ENCODE measurements at regions not wholly inside any gene's neighbourhood (a gene's known extent, or its start where the extent isn't known, plus 50 kb on each side); places are given as distances from the start of the nearest gene placed in this dataset.

DNA sequence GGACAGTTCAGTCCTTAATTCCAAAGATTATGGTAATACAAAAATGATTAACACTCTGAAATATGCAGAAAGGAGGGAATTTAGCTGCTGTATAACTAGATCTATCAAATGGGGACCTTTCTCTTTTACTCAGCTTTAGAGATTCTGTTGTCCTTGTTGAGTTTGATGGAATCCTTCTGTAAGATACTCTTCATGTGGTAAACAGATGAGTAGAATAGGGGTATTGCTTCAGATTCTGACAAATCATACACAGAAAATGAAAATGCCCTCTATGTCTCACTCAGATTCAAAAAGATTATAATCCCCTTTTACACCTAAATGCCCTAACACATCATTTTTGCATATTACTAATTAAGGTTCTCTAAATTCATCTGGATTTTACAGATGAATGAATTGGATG is 50.7 kb downstream of the ARHGAP35 start:
- peaks cover 1% of the 10 kb centered on the region for H3K36me3 Mint-ChIP-seq

DNA sequence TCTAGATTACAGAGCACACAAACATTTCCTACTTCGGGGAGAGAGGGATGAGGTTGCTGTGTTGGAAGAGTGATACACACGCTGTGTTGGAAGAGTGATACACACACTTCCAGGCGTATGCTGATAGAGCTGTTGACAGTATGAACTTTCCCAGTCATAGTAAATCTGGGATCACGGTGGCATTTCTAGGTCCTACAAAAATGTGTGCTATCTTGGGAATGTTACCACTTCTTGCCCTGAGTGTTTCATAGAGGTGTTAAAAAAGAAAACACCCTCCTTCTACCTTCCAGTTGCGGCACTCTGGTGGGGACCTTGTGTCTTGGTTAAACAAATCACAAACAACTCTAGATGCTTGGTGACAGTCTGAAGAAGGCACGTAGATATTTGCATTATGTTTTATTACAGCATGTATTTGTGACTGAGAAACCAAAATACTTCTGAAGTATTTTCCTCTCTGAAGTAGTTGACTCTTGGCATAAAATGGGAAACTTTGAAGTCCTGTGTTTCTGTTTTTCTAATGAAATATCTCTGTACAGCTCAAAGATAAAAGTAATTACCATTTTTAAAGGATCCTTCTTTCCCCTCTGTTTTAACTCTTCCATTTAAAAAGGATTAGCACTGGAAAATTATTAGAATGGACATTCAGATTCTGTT is 52.5 kb downstream of the ARHGAP35 start:
- H3K36me3 Mint-ChIP-seq, result peaks cover 3% of the 10 kb centered on the region
- peak overlapping the region in 2 of 3 donors; percentile 1 to 74 for H3K27ac Mint-ChIP-seq
- peak overlapping the region in 1 of 4 donors; percentile 19 for H3K4me3 Mint-ChIP-seq
- peaks cover 21 to 35% (median 29%) of the 10 kb centered on the region in 3 donors for H3K4me1 Mint-ChIP-seq
- no peaks in the 10 kb centered on the region for H3K27me3 Mint-ChIP-seq
- H3K9me3 Mint-ChIP-seq, result peaks cover 0 to 4% (median 2%) of the 10 kb centered on the region in 3 donors

More for the DNA sequence above, 50.7 kb downstream of the ARHGAP35 start:
- H3K27me3 Mint-ChIP-seq, result no peaks in the 10 kb centered on the region
- H3K4me3 Mint-ChIP-seq, result no peak overlapping the region
- H3K9me3 Mint-ChIP-seq, result peaks cover 0 to 4% (median 2%) of the 10 kb centered on the region in 3 donors
- H3K4me1 Mint-ChIP-seq, result peaks cover 13 to 36% (median 26%) of the 10 kb centered on the region in 3 donors
- no peak overlapping the region for H3K27ac Mint-ChIP-seq

GRCh38 chr19:46913852-46914430 is 53.1 kb downstream of the ARHGAP35 start:
- peak overlapping the region in 1 of 3 donors; percentile 74 for H3K27ac Mint-ChIP-seq
- H3K4me3 Mint-ChIP-seq, result peak overlapping the region in 1 of 4 donors; percentile 28
- peaks cover 0 to 4% (median 2%) of the 10 kb centered on the region in 3 donors for H3K9me3 Mint-ChIP-seq
- peaks cover 20 to 31% (median 30%) of the 10 kb centered on the region in 3 donors for H3K4me1 Mint-ChIP-seq
- peaks cover 3% of the 10 kb centered on the region for H3K36me3 Mint-ChIP-seq
- no peaks in the 10 kb centered on the region for H3K27me3 Mint-ChIP-seq

- peaks cover 20 to 28% (median 27%) of the 10 kb centered on the region in 3 donors for H3K4me1 Mint-ChIP-seq
- H3K27ac Mint-ChIP-seq, result no peak overlapping the region
- peaks cover 6% of the 10 kb centered on the region for H3K36me3 Mint-ChIP-seq
- H3K4me3 Mint-ChIP-seq, result no peak overlapping the region
- no peaks in the 10 kb centered on the region for H3K27me3 Mint-ChIP-seq
- peaks cover 0 to 4% (median 2%) of the 10 kb centered on the region in 3 donors for H3K9me3 Mint-ChIP-seq
Observed at GRCh38 chr19:46915386-46915785, 54.6 kb downstream of the ARHGAP35 start.

- H3K27ac Mint-ChIP-seq, result peak overlapping the region in 1 of 3 donors; percentile 46
- no peaks in the 10 kb centered on the region for H3K9me3 Mint-ChIP-seq
- no peak overlapping the region for H3K4me3 Mint-ChIP-seq
- H3K36me3 Mint-ChIP-seq, result peaks cover 6% of the 10 kb centered on the region
- H3K27me3 Mint-ChIP-seq, result no peaks in the 10 kb centered on the region
- H3K4me1 Mint-ChIP-seq, result peaks cover 20 to 25% (median 23%) of the 10 kb centered on the region in 3 donors
Observed at GRCh38 chr19:46917002-46917401, 56.2 kb downstream of the ARHGAP35 start.

DNA sequence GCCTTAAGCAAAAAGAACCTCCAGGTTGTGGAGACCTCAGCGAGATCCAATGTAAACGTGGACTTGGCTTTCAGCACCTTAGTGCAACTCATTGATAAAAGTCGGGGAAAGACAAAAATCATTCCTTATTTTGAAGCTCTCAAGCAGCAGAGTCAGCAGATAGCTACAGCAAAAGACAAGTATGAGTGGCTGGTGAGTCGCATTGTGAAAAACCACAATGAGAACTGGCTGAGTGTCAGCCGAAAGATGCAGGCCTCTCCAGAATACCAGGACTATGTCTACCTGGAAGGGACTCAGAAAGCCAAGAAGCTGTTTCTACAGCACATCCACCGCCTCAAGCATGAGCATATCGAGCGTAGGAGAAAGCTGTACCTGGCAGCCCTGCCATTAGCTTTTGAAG is 58.5 kb downstream of the ARHGAP35 start:
- H3K27me3 Mint-ChIP-seq, result no peaks in the 10 kb centered on the region
- no peaks in the 10 kb centered on the region for H3K9me3 Mint-ChIP-seq
- peaks cover 10% of the 10 kb centered on the region for H3K36me3 Mint-ChIP-seq
- H3K27ac Mint-ChIP-seq, result no peak overlapping the region
- no peak overlapping the region for H3K4me3 Mint-ChIP-seq
- H3K4me1 Mint-ChIP-seq, result peaks cover 15 to 20% (median 16%) of the 10 kb centered on the region in 3 donors

GRCh38 chr19:46920362-46920761 is 59.6 kb downstream of the ARHGAP35 start:
- peaks cover 10% of the 10 kb centered on the region for H3K36me3 Mint-ChIP-seq
- no peak overlapping the region for H3K4me3 Mint-ChIP-seq
- peaks cover 19 to 26% (median 24%) of the 10 kb centered on the region in 3 donors for H3K4me1 Mint-ChIP-seq
- no peak overlapping the region for H3K27ac Mint-ChIP-seq
- H3K9me3 Mint-ChIP-seq, result no peaks in the 10 kb centered on the region
- H3K27me3 Mint-ChIP-seq, result no peaks in the 10 kb centered on the region

- peaks cover 22 to 24% (median 23%) of the 10 kb centered on the region in 3 donors for H3K4me1 Mint-ChIP-seq
- no peaks in the 10 kb centered on the region for H3K9me3 Mint-ChIP-seq
- no peak overlapping the region for H3K27ac Mint-ChIP-seq
- H3K4me3 Mint-ChIP-seq, result no peak overlapping the region
- no peaks in the 10 kb centered on the region for H3K27me3 Mint-ChIP-seq
- peaks cover 10% of the 10 kb centered on the region for H3K36me3 Mint-ChIP-seq
Observed at GRCh38 chr19:46921071-46921470, 60.3 kb downstream of the ARHGAP35 start.

DNA sequence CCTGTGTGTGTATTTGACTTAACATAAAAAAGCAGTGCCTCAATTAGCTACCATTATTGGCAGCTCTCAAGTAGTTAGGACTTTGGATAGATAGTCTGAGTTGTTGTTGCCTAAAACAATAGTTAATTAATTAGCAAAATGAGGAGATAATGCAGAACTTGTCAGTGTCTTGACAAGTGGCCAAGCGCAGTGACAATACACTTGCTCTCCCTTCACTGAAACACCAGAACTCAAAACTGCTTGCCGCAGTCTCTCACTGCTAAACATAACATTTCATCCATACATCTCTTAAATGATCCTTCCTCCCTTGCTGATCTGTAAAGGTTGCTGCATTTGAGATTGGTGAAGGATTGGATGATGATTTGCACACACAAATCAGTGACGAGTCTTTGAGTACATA is 61.7 kb downstream of the ARHGAP35 start:
- H3K36me3 Mint-ChIP-seq, result peaks cover 8% of the 10 kb centered on the region
- no peaks in the 10 kb centered on the region for H3K9me3 Mint-ChIP-seq
- H3K4me1 Mint-ChIP-seq, result peaks cover 17 to 37% (median 34%) of the 10 kb centered on the region in 3 donors
- H3K27ac Mint-ChIP-seq, result no peak overlapping the region
- no peak overlapping the region for H3K4me3 Mint-ChIP-seq
- H3K27me3 Mint-ChIP-seq, result no peaks in the 10 kb centered on the region

DNA sequence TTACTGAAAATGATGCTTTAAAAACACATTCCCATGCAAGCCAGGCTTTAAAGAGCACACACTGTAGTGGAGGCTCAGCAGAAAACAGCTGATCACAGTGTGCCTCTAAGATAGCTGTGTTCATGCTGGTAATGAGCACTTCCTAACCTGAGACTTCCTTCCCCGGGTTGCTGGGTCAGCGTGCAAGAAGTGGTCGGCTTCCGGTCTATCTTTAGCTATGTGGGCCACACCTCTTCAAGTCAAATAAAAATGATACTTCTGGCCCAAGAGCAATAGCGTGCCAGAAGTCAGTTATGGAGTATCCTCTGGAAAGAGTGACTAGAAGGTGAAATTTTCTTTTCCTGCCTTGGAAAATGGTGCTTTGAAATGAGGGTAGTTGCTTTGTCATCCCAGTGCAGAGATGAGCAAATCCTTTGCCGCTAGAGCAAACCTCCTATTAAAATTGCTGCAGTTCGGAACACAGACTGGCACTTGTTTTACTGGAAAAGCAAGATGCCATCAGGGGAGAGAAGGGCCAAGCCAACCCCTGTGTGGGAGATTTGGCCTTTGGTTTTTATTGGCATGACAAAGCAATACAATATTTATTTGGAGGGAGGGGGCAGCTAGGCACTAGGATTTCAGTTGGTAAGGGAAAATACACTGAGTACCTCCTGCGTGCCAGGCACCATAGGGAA is 64.2 kb downstream of the ARHGAP35 start:
- peak overlapping the region in 1 of 3 donors; percentile 21 for H3K27ac Mint-ChIP-seq
- H3K9me3 Mint-ChIP-seq, result no peaks in the 10 kb centered on the region
- peaks cover 5% of the 10 kb centered on the region for H3K36me3 Mint-ChIP-seq
- H3K27me3 Mint-ChIP-seq, result no peaks in the 10 kb centered on the region
- peaks cover 21 to 45% (median 37%) of the 10 kb centered on the region in 3 donors for H3K4me1 Mint-ChIP-seq
- H3K4me3 Mint-ChIP-seq, result peak overlapping the region; percentile 43 to 89 (median 77)

GRCh38 chr19:46925548-46925950 is 64.8 kb downstream of the ARHGAP35 start:
- no peak overlapping the region for H3K4me3 Mint-ChIP-seq
- no peaks in the 10 kb centered on the region for H3K9me3 Mint-ChIP-seq
- H3K27ac Mint-ChIP-seq, result no peak overlapping the region
- H3K4me1 Mint-ChIP-seq, result peaks cover 21 to 46% (median 37%) of the 10 kb centered on the region in 3 donors
- H3K36me3 Mint-ChIP-seq, result peaks cover 5% of the 10 kb centered on the region
- H3K27me3 Mint-ChIP-seq, result no peaks in the 10 kb centered on the region

DNA sequence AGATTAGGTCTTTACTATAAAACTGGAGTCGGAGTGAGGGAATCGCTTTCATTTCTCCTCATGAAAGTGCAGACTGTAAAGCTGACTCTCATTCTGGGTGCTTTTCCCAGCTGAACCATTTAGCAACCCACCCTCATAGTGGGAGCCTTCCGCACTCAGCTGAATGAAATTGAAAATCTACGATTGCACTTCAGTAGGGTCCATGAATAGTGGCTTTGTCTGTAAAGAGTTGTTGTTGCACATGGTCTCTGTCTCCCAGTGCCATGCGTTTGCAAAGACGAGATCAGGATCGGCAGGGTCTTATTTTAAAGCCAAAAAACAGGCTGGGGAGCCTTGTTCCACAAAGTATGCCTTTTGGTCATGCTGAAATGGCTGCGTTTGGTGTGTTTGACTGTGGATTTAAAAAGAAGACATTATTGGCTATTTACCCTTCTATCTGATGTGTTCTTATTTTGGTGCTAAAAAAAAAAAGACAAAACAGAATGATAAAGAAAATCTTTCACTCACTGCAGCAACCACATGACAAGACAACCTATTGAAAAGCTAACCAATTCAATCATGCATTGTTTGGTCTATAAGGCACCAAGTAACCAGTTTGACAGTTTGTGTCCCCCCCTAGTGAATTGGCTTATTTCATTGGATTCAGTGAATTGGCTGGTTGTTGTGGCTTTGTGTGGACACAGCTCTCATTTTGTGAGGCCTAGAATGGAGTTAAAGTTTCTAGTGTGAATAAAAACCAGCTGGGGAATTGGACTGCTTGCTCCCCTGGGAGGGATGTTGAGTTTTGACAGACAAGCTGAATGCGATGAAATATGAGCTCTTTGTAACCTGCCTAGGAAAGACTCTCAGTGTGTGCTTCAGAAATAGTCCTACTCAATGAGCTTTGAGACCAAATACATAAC is 65.6 kb downstream of the ARHGAP35 start:
- Mint-ChIP-seq H3K27ac (peak overlapping the region in 1 of 3 donors; percentile 50), H3K9me3 (no peaks in the 10 kb centered on the region), H3K4me1 (peaks cover 21 to 55% (median 43%) of the 10 kb centered on the region in 3 donors), H3K27me3 (no peaks in the 10 kb centered on the region), H3K36me3 (peaks cover 5% of the 10 kb centered on the region), H3K4me3 (peak overlapping the region in 1 of 4 donors; percentile 35)

- H3K4me1 Mint-ChIP-seq, result peaks cover 21 to 56% (median 46%) of the 10 kb centered on the region in 3 donors
- peak overlapping the region in 1 of 4 donors; percentile 47 for H3K4me3 Mint-ChIP-seq
- peaks cover 4% of the 10 kb centered on the region for H3K36me3 Mint-ChIP-seq
- H3K27ac Mint-ChIP-seq, result peak overlapping the region in 2 of 3 donors; percentile 50 to 54
- no peaks in the 10 kb centered on the region for H3K27me3 Mint-ChIP-seq
- no peaks in the 10 kb centered on the region for H3K9me3 Mint-ChIP-seq
Observed at GRCh38 chr19:46927106-46927505, 66.3 kb downstream of the ARHGAP35 start.

- Mint-ChIP-seq H3K4me3 (no peak overlapping the region), H3K36me3 (no peaks in the 10 kb centered on the region), H3K27me3 (no peaks in the 10 kb centered on the region), H3K27ac (peak overlapping the region in 2 of 3 donors; percentile 2 to 43), H3K9me3 (no peaks in the 10 kb centered on the region), H3K4me1 (peaks cover 21 to 55% (median 46%) of the 10 kb centered on the region in 3 donors)
Observed at GRCh38 chr19:46927893-46928292, 67.1 kb downstream of the ARHGAP35 start.
